KMS-11 (cell line): ENCODE measurements at regions not wholly inside any gene's neighbourhood (a gene's known extent, or its start where the extent isn't known, plus 50 kb on each side); places are given as distances from the start of the nearest gene placed in this dataset.

Experiments used
- H2AFZ ChIP-seq: fragments of 200-600 bp; sonication (generic); 2 replicates; pipeline ENCODE4 v1.6.1; 2016; ENCODE audit warnings: antibody characterized with exemption, mixed run types, low read depth
- H3K27ac ChIP-seq: fragments of 200-600 bp; sonication (generic); 2 replicates; pipeline ENCODE4 v1.6.1; 2016; ENCODE audit warnings: mild to moderate bottlenecking, mixed run types
- H3K27me3 ChIP-seq: fragments of 200-600 bp; sonication (generic); 2 replicates; pipeline ENCODE4 v1.6.1; 2017; ENCODE audit warnings: mild to moderate bottlenecking, low read depth, mixed run types, moderate library complexity; ENCODE audit not compliant: insufficient read depth
- H3K36me3 ChIP-seq: fragments of 200-600 bp; sonication (generic); 2 replicates; pipeline ENCODE4 v1.6.1; 2017; ENCODE audit warnings: mild to moderate bottlenecking, mixed run types; ENCODE audit not compliant: insufficient read depth
- H3K4me1 ChIP-seq: fragments of 200-600 bp; sonication (generic); 2 replicates; pipeline ENCODE4 v1.6.1; 2016; ENCODE audit warnings: mild to moderate bottlenecking, low read depth, mixed run types; ENCODE audit not compliant: poor library complexity, severe bottlenecking
- H3K4me2 ChIP-seq: fragments of 200-600 bp; sonication (generic); 2 replicates; pipeline ENCODE4 v1.7.0; 2016; ENCODE audit warnings: mild to moderate bottlenecking, mixed run types
- H3K4me3 ChIP-seq: fragments of 200-600 bp; sonication (generic); IDR thresholded peaks from 2 replicates; pipeline ENCODE4 v1.6.1; 2017; ENCODE audit warnings: low read depth, low read length, mixed read lengths; ENCODE audit not compliant: insufficient read depth
- H3K79me2 ChIP-seq: fragments of 200-600 bp; sonication (generic); 2 replicates; pipeline ENCODE4 v1.6.1; 2016; ENCODE audit warnings: low read depth, mixed run types; ENCODE audit not compliant: insufficient read depth
- H3K9ac ChIP-seq: fragments of 200-600 bp; sonication (generic); 2 replicates; pipeline ENCODE4 v1.6.1; 2016; ENCODE audit warnings: mild to moderate bottlenecking, mixed run types
- H4K20me1 ChIP-seq: fragments of 200-600 bp; sonication (generic); 2 replicates; pipeline ENCODE4 v1.6.1; 2016; ENCODE audit warnings: mild to moderate bottlenecking, mixed run types; ENCODE audit not compliant: insufficient read depth
- CTCF ChIP-seq: fragments of 200-600 bp; sonication (generic); conservative IDR thresholded peaks from 2 replicates; pipeline ENCODE4 v1.6.1; 2017; ENCODE audit warnings: low read depth, mild to moderate bottlenecking, antibody characterized with exemption, low read length, moderate library complexity, mixed read lengths

- no peak overlapping the region for H3K4me3 ChIP-seq
- H3K36me3 ChIP-seq: no peaks in the 10 kb centered on the region
- no peaks in the 10 kb centered on the region for H4K20me1 ChIP-seq
- H3K4me1 ChIP-seq: no peaks in the 10 kb centered on the region
- H2AFZ ChIP-seq: no peak overlapping the region
- no peak overlapping the region for H3K9ac ChIP-seq
- H3K79me2 ChIP-seq: no peaks in the 10 kb centered on the region
- no peak for TF ChIP-seq CTCF
- no peaks in the 10 kb centered on the region for H3K27me3 ChIP-seq
- no peak overlapping the region for H3K4me2 ChIP-seq
- H3K27ac ChIP-seq: no peak overlapping the region
Observed at GRCh38 chr11:13062115-13062514, 53.0 kb downstream of the RASSF10 start.

GRCh38 chr11:13064593-13064992, 55.5 kb downstream of the RASSF10 start:
- no peaks in the 10 kb centered on the region for H3K27me3 ChIP-seq
- H3K27ac ChIP-seq: no peak overlapping the region
- H3K4me3 ChIP-seq: no peak overlapping the region
- H3K4me2 ChIP-seq: no peak overlapping the region
- no peak for TF ChIP-seq CTCF
- no peaks in the 10 kb centered on the region for H3K4me1 ChIP-seq
- no peak overlapping the region for H2AFZ ChIP-seq
- no peak overlapping the region for H3K9ac ChIP-seq
- no peaks in the 10 kb centered on the region for H3K36me3 ChIP-seq
- no peaks in the 10 kb centered on the region for H3K79me2 ChIP-seq
- no peaks in the 10 kb centered on the region for H4K20me1 ChIP-seq

GRCh38 chr11:13065200-13065787, 56.2 kb downstream of the RASSF10 start:
- no peaks in the 10 kb centered on the region for H3K4me1 ChIP-seq
- no peak for TF ChIP-seq CTCF
- no peaks in the 10 kb centered on the region for H4K20me1 ChIP-seq
- no peaks in the 10 kb centered on the region for H3K79me2 ChIP-seq
- no peak overlapping the region for H3K9ac ChIP-seq
- H3K4me3 ChIP-seq: no peak overlapping the region
- no peaks in the 10 kb centered on the region for H3K27me3 ChIP-seq
- H3K4me2 ChIP-seq: no peak overlapping the region
- no peak overlapping the region for H3K27ac ChIP-seq
- H3K36me3 ChIP-seq: no peaks in the 10 kb centered on the region
- no peak overlapping the region for H2AFZ ChIP-seq

- H3K27ac ChIP-seq: no peak overlapping the region
Observed at GRCh38 chr11:13068211-13068610, 59.1 kb downstream of the RASSF10 start.

More at GRCh38 chr11:13068211-13068610, 59.1 kb downstream of the RASSF10 start:
- Histone ChIP-seq H2AFZ (no peak overlapping the region), H3K4me1 (no peaks in the 10 kb centered on the region), H3K4me3 (no peak overlapping the region), H3K79me2 (no peaks in the 10 kb centered on the region), H4K20me1 (no peaks in the 10 kb centered on the region), H3K27me3 (no peaks in the 10 kb centered on the region), H3K36me3 (no peaks in the 10 kb centered on the region), H3K9ac (no peak overlapping the region), H3K4me2 (no peak overlapping the region)
- no peak for TF ChIP-seq CTCF
